RCC 7860 (cell line): ENCODE measurements at regions not wholly inside any gene's neighbourhood (a gene's known extent, or its start where the extent isn't known, plus 50 kb on each side); places are given as distances from the start of the nearest gene placed in this dataset.
"Not testable (repeated sequence)": the region's sequence is repeated elsewhere in the genome, so short reads cannot be mapped to it uniquely, and the experiment has no call there.

Experiments used
- DNase-seq: peaks from one replicate; pipeline ENCODE4 v3.0.0-alpha.2; 2015; ENCODE audit warnings: low spot score
- FAIRE-seq: peaks from 2 replicates; lab custom pipeline; 2012; peaks lifted over from hg19 to GRCh38; lab: Jason Lieb, UNC

- FAIRE-seq (no peak), DNase-seq (no peak)
These were observed 636.6 kb upstream of the MAN1A1 start for GRCh38 chr6:119985952-119986736.

GRCh38 chr6:119980802-119981201 lies 631.2 kb upstream of the MAN1A1 start:
- DNase-seq (no peak), FAIRE-seq (no peak)

GRCh38 chr6:119979862-119980261 lies 630.3 kb upstream of the MAN1A1 start:
- FAIRE-seq (no peak), DNase-seq (no peak)

GRCh38 chr6:119978274-119978889 lies 628.8 kb upstream of the MAN1A1 start:
- DNase-seq (no peak), FAIRE-seq (no peak)

GRCh38 chr6:119974430-119975159 lies 625.0 kb upstream of the MAN1A1 start:
- no peak for FAIRE-seq
- DNase-seq = no peak

- DNase-seq = no peak
These were observed 616.9 kb upstream of the MAN1A1 start for GRCh38 chr6:119966484-119966883.

GRCh38 chr6:119965900-119966299 lies 616.3 kb upstream of the MAN1A1 start:
- DNase-seq (no peak), FAIRE-seq (no peak)

More at GRCh38 chr6:119966484-119966883, 616.9 kb upstream of the MAN1A1 start:
- no peak for FAIRE-seq

- no peak for FAIRE-seq
- DNase-seq = no peak
These were observed 615.4 kb upstream of the MAN1A1 start for GRCh38 chr6:119965008-119965407.

- no peak for DNase-seq
- FAIRE-seq = no peak
These were observed 612.9 kb upstream of the MAN1A1 start for GRCh38 chr6:119962505-119962904.

- FAIRE-seq (no peak), DNase-seq (no peak)
These were observed 611.9 kb upstream of the MAN1A1 start for GRCh38 chr6:119961450-119961849.

- no peak for DNase-seq
- no peak for FAIRE-seq
These were observed 610.9 kb upstream of the MAN1A1 start for GRCh38 chr6:119960456-119960855.

- no peak for FAIRE-seq
- no peak for DNase-seq
These were observed 610.5 kb upstream of the MAN1A1 start for GRCh38 chr6:119960036-119960435.

- DNase-seq = no peak
- FAIRE-seq = no peak
These were observed 607.6 kb upstream of the MAN1A1 start for GRCh38 chr6:119957195-119957594.

GRCh38 chr6:119952696-119953095 lies 603.1 kb upstream of the MAN1A1 start:
- FAIRE-seq (no peak), DNase-seq (no peak)

- FAIRE-seq (no peak), DNase-seq (no peak)
These were observed 601.1 kb upstream of the MAN1A1 start for GRCh38 chr6:119950681-119951080.

- DNase-seq = no peak
- FAIRE-seq = no peak
These were observed 592.7 kb upstream of the MAN1A1 start for GRCh38 chr6:119942078-119942752.

- no peak for FAIRE-seq
These were observed 589.2 kb upstream of the MAN1A1 start for GRCh38 chr6:119938752-119939151.

GRCh38 chr6:119934816-119935215 lies 585.3 kb upstream of the MAN1A1 start:
- no peak for FAIRE-seq
- no peak for DNase-seq

More at GRCh38 chr6:119938752-119939151, 589.2 kb upstream of the MAN1A1 start:
- no peak for DNase-seq

GRCh38 chr6:119929121-119929520 lies 579.6 kb upstream of the MAN1A1 start:
- no peak for FAIRE-seq
- DNase-seq = no peak

GRCh38 chr6:119924888-119925287 lies 575.3 kb upstream of the MAN1A1 start:
- DNase-seq, FAIRE-seq: not testable (repeated sequence)

- FAIRE-seq (no peak), DNase-seq (no peak)
These were observed 573.3 kb upstream of the MAN1A1 start for GRCh38 chr6:119922814-119923213.
